ENCODE measurements at regions not wholly inside any gene's neighbourhood (a gene's known extent, or its start where the extent isn't known, plus 50 kb on each side); places are given as distances from the start of the nearest gene placed in this dataset.

DNA sequence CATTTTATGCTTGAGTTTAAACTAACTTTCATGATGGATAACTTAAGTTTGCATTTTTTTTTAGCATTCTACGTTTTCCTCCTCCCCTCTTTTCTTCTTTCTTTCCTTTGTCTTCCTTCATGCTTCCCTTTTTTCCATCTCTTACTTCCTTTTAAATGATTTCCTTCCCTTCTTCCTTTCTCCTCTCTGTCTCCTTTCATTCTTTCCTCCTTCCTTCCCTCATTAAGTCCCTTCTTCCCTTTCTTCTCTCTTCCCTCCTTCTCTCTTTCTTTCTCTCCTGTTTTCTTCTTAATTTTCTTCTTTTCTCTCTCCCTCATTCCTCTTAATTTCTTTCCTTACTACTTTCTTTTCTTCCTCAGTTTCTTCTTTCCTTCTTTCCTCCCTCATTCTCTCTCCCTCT lies 376.0 kb downstream of the LRIG3 start:
- DNase-seq, result no peak

DNA sequence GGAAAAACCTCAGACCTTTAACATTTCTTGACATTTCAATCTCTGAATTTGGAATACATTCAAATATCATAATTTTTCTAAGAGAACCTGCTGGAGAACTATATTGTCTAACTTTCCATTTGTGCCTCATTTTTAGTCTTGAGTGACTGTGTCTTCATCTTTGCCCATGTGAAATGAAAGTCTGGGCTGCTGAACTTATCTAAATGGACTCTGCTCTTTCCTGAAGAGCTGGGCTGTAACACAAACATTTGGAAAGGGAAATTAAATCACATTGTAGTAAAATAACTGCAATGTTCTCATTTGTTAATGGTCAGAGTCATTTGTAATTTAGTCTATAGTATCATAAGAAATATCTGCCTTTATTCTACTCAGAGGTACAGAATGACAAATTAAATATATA lies 373.1 kb downstream of the LRIG3 start:
- no peak for DNase-seq

DNA sequence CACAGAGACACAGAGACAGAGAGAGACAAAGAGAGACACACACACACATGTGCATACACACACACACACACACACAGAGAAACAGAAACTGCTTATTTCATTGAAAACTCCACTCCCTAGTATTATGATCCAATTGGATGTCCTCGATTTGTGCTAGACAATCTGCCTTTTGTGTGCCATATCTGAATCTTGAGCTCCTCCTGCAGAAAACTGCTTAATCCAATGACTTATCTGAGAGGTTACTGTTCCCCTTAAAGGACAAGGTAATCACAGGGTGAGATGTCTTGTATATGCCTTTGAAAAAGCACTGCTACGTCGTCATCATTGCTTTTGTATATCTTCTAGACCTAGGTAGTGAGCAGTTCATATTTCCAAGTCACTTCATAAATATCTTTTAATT lies 371.5 kb downstream of the LRIG3 start:
- DNase-seq, result no peak

DNA sequence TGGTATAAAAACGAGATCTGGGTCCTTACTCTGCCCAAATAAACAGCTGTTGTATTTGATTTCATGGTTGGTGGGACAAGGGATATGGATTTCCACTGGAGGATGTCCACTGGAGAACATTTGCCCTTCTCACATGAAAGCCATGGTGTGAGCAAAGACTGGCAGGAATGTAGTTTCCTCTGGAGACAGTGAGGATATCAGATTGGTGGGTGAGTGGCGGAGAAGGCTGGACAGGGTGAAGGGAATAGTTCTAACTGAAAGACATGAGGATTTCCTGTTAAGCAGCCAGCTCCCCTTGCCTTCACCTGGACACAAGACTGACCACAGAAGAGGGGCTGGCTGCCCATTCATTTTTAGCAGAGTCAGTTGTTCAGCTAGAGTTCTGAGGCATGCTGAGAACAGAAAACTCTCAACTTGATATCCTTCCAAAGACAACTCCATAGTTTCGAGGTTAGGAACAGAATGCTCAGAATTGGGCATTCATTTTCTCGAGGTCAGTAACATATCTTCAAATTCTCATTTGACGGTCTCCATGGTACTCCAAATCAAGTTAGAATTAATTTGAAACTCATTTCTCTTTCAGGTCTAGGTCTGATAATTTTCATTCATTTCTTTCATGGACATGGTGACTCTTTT lies 365.7 kb downstream of the LRIG3 start:
- DNase-seq, result no peak

DNA sequence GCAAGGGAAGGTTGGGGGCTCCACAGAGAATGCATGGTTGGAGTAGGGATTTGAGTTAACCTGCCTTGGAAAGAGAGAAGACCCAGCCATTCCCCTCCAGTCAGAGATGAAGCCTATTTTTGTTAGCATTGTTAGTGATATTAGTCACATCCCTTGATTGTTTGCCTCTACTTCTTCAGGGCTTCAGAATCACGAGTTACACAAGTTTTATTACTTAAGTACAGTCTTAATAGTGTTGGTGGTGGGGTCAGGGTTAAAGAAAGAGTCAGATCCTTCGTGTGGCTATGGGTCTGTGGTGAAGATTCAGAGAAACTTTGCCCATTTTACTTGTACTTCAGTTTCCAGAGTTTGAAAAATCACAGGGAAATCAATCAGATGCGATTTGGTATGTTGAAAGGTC lies 363.1 kb downstream of the LRIG3 start:
- DNase-seq, result no peak

DNA sequence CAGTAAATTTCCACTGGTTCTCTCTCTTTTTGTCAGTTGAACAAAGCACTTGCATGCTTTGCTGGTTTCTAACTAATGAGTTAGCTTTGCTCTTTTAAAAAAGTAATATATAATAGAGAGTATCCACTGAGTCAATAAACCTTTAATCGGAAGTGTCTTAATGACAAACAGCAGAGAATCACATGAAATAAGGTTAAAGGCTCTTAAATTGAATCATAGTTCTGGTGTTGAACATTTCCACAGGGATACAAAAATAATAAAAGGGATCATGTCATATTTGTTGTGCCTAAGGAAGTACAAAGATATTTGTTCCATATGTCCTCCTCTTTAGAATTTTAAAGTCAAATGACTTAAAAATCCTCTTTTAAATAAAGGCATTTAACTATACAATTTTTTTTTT lies 362.6 kb downstream of the LRIG3 start:
- no peak for DNase-seq

DNA sequence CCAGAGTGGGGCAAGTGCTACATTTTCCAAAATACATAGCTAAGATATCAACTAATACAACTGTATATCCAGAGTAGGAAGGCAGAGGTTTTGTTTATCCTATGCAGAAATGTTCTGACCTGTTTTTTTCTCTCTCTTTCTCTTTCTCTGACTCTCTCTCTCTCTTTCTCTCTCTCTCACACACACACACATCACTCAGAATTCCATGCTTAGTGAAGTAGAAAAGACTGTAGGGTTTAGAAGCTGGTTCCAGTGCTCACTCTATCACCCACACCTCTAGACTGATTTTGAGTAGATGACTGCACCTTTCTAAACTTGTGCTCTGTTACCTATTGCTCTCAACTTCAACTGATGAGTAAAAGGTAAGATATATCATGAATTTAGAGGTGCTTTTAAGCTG lies 356.7 kb downstream of the LRIG3 start:
- no peak for DNase-seq

DNA sequence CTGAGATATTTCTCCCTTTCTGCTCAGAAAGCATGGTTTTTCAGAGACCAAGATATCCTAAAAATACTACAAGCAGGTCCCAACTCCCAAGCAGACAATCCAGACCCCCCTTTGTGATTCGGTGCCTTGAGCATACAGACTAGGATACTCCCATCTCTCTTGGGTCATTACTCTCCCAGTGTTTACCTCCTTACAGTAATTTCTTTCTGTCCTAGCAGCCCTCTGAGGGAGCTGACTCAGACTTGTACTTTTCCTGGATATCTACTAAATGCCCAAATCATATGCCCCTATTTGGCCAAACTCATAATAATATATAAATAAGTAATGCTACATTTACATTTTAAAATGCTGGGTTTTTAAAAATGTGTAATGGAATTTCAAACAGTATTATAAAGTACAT lies 355.6 kb downstream of the LRIG3 start:
- no peak for DNase-seq

DNA sequence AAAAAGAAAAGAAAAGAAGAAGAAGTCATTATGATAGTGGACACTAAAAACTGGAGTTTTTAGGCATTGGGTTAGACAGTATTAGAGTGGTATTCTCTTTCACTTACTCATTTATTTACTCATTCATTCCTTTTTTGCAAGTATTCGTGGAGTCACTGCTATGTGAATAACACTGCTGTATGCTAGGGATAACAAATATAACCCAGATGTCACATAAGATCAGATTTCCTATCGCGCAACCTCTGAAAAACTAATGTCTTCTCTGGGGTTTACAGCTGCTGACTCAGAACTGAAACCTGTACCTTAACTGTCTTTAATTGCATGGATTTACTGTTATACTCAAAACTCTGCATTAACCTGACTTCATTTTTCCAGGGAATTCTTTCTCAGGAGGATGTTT lies 353.7 kb downstream of the LRIG3 start:
- no peak for DNase-seq

DNA sequence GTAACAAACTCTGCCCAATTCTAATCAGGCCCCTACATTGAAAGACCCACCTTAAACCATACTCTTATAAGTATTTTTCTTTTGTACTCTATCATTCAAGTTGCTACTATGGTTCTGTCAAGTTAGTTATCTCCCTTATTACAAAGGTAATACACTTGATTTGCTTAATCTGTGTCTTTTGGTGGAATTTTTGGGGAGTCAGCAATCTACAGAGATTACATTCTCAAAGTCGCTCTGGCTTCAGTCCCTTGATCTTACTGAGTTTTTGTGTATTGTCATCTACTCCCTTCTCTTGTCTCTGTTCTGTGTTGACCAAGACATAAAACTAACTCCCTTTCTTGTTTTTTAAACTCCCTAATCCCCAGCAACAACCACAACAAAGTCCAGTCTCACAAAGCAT lies 353.1 kb downstream of the LRIG3 start:
- DNase-seq, result no peak

DNA sequence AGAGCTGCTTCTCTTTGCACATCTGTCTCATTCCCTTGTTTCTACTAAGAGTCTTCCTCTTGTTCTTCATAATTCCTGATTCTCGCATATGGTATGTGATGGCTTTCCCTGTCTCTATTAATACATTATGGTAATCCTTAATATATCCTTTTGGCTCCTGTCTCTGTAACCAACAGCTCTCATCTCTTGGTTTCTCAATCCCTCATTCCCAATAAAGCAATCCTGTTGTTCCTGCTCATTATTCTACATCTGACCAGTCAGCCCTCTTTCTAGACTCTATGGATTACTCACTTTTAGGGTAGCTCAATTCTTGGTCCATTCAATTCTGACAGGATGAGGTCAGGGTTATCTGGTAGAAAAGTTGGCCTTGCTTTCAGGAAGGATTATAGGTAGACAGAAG lies 349.9 kb downstream of the LRIG3 start:
- no peak for DNase-seq

DNA sequence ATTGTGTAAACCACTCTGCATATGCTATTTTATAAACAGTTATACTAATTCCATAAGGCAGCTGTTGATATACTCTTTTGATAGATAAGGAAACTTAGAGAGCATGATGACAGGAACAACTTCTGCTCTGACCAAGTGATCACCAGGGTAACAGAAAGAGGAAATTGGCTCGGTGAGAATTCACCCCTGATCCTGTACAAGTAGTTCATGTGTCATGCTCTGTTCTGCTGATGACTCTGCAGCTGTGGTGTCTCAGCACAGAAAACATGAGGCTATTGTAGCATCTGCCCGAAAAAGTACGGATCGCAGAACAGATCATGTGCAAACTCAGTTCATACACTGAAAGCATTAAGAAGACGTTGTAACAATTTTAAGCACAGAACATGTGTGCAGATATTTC lies 345.0 kb downstream of the LRIG3 start:
- no peak for DNase-seq

DNA sequence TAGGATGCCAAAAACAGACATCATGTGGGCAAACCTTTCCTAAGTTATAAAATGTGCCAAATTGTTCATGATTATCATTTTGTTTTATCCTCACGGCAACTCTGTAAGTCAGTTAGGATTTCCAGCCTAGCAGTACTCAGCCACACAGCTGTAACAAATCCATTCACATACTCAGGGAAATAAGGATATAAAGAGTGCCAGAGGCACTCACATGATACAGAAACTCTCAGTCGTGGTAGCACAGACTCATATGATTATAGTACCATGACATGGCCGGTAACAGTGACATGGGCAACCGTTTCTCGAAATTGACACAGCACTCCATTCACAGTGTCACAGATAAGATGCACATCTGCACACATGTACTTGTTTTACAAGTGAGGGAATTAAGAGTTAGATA lies 344.2 kb downstream of the LRIG3 start:
- DNase-seq, result no peak

DNA sequence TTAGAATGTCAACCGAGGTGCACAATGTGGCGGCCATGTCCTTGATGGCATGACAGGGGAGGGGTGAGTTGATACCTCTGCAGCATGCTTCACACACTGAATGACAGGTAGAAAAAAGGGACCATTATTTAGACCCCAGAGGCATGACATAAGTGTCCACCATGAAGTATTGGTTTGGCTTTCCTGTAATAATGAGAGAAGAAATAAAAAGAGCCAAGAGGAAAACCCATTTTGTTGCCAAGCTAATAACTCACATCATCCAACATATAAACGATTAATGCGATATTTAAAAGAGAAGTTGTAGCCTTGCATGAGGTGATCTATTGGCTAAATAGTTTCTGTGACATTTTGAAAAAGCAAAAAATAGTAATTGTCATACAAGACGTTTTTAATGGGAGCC lies 343.4 kb downstream of the LRIG3 start:
- no peak for DNase-seq

DNA sequence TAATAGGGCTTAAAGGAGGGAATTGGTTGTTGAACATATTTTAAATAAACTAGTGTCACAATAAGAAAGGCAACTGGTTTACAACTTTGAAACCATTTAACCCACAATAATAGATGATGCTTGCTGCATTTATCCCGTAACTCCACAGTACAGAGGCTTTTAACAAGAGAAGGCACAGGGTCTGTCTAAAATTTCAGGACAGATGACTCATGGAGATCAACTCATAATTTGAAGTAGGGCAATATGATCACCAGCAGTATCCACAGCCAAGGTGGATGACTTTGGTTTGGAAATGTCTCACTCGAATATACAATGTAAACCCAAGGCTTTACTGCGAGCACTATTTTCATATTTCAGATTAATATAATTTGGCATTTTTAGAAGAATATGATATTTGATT lies 340.2 kb downstream of the LRIG3 start:
- no peak for DNase-seq

DNA sequence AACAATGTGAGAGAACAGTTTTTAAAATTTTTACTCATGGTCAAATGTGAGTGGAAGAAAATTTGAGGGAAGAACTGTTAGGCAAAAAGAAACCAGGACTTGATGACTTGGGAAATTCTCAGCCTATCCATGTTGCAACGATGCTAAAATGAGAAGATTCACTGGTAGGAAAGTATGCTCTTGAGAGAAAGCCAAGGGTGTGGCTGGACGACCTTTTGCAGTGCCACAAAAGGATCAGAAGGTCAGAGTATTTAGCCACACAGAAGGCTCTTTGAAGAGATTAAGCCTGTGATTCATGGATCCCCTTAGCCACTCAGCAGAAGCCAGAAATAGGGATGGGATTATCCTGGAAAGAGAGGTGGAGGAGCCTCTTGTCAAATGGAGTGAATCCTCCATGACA lies 336.8 kb downstream of the LRIG3 start:
- DNase-seq, result no peak

DNA sequence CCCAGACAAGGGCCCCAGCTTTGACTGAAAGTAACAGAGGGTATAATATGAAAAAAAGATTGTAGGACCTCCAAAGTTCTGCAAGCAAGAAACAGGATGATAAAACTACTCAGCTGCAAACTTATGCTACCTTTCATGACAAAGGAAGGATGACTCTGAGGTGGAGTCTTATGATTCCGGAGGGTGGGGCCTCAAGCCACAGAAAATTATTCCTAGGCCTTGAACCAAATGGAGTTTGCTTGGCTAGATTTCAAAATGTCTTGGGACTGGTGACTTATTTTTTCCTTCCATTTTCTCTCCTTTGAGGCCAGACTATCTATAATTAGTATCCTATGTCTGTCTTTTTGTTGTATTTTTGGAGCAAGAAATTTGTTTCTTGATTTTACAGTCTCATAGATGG lies 336.4 kb downstream of the LRIG3 start:
- DNase-seq, result no peak

DNA sequence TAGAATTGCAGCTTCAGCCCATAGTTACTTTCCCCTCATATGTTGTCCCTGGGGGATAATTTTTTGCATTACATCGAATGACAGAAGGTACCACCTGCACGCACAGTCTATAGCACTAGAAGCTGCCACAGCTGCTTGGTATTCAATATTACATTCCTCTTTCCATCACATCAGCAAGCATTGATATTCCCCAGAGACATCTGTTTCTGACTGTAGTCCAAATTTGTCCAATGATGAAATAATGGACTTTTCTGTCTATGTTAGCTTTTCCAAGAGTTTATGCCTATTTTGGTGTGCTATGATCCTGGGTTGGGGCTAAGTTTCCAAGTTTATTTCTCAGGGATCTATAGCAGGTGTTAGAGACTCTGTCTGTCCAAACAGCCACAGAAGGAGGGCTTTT lies 335.4 kb downstream of the LRIG3 start:
- no peak for DNase-seq

DNA sequence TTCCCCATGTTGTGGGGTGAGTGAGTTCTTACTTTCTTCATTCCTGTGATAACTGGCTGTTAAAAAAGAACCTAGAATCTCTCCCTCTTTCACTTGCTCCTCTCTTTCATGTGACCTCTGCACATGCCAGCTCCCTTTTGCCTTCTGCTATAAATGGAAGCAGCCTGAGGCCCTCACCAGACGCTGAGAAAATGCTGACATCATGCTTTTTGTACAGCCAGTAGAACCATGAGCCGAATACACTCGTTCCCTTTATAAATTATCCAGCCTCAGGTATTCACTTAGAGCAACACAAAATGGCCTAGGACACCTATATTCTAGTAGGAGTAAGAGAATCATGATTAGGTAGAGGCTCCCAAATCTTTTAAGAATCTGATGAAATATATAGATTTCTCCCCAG lies 333.5 kb downstream of the LRIG3 start:
- DNase-seq, result no peak

DNA sequence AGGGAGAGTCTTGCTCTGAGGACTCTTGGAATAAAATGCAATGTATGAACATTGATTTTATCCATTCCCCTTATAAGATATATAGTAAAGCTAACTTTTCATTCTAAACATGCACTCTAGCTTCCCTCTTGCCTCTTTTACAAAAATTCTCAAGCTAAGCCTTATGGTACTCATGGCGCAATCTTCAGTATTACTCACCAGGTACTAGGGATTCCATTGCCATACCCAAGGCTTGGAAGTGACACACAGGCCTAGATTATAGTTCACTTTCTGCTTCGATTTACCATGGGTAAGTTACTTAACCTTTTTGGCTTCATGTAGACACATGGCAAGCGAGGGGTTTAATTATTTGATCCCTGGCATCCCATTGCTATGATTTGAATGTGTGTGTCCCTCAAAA lies 331.5 kb downstream of the LRIG3 start:
- DNase-seq, result no peak

DNA sequence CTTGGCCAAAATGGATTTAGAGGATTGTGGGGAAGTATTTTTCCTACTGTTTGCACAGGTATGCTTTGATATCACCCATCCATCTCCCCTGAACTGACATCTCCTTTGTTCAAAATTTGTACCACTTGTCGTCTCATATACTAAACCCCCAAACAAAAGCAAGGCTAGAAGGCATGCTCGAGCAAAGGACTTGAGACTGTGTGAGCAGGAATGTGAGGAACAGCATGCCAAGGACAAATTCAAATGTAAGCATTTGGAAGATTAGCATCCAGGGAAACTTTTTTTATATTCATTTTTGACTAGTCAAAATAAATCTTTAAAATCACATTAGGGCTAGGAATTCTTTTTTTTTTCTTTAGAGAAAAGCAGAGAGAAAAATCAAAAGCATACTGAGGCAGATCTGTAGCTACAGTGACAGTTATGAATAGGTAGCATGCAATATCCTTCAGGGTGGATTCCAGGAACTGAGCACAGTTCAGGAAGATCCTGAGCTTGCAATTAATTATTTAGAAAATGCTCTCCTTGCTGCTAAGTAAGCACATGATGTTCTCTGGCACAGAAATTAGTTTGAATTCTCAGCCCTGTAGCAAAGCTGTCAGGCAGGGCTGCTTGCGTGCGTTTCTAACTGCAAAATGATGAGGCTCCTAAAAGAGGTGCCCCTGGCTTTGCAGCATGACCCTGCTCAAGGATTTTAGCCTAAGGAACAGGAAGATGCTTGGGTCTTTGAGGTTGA lies 327.7 kb downstream of the LRIG3 start:
- no peak for DNase-seq

DNA sequence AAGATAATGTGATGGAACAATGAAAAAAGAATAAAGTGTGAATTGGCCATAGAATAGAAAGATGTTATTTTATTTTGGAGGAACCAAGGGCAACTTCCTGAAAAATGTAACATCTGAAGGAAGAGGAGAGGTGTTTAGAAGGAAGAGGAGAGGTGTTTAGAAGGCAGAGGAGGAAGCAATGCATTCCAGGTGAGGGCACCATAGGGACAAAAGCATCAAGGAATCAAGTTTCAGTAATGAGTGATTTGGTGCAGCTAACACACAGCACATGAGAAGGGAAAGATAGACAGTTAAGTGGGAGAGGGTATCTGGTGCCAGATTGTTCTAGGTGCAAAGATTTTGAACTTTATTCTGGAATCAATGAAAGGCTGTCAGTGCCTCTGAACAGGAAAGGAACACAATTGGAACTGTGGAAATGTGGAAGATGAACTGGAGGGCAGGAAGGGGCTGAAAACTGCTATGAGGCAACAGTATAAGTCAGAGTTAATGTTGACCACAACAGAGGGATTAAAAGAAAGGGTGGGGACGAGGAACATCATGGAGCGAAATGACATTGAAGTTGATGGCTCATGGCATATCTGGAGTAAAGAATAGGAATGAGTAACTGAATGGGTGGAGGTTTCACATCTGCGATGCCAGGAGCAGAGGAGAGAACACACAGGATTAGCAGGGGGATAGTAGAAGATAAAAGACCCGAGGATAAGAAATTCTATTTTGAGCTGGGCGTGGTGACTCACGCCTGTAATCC lies 326.6 kb downstream of the LRIG3 start:
- DNase-seq, result no peak

DNA sequence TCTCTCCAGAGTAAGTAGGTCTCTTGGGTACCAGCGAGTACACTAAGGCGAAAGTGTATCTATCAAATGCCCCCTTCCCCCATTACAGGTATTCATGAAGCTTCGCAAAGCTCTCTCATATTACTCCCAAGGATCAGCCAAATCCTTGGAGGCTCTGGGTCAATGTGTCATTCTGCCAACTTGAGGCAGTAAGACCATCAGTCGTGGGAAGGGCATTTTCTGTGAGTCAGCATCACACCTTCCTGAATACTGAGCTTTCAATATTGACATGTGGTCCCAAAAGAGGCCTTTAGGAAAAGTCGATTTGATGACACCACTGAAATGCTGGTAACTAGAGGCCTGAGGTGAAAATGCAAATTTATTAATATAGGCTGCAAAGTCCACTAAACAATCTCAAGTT lies 323.9 kb downstream of the LRIG3 start:
- no peak for DNase-seq

DNA sequence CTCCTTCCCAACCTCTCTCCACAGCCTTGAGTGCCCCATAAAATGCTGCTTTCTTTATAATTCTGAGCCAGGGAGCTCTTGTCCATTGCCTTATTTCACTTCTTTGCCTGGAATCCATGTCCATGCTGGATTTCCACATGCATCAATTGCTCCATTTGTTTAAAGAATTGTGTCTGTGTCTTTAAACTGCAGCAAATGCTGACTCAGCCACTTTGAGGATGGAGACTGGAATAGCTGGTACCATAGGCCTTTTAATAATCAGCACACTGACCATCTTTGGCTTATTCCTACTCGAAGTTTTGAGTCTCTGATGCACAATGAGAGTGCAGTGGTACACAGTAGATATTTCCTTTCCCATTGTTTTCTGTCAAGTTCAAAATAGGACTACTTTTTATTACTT lies 318.8 kb downstream of the LRIG3 start:
- DNase-seq, result no peak

DNA sequence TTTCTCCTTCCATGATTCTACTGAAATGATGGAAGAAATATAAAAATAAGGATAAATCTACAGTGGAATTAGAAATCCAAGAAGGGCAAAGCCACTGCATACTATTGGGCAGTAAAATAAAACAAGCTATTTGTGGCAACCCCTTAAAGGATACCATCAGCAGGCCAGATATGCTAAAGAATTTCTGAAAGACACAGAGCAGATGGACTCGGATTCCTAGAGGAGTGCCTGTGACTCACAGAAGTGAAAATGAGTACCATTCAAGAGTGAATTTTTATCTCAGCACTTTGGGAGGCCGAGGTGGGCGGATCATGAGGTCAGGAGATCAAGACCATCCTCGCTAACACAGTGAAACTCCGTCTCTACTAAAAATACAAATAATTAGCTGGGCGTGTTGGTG lies 318.1 kb downstream of the LRIG3 start:
- DNase-seq, result no peak

Data from NCI-H2227 treated with DMSO at 0.1 percent for 48 hours (cell line).